ENCODE measurements at regions not wholly inside any gene's neighbourhood (a gene's known extent, or its start where the extent isn't known, plus 50 kb on each side); places are given as distances from the start of the nearest gene placed in this dataset.

GRCh38 chr2:129375632-129376425 lies 603.6 kb upstream of the RAB6C start:
- Histone ChIP-seq H3K27ac (no peak overlapping the region), H3K9me3 (no peaks in the 10 kb centered on the region), H3K4me1 (ENCODE audit: insufficient read depth) (no peaks in the 10 kb centered on the region), H3K4me3 (no peak overlapping the region), H3K27me3 (no peaks in the 10 kb centered on the region), H3K36me3 (no peaks in the 10 kb centered on the region)
- no peak for DNase-seq
- WGBS, 3 donors: 61 to 75% (median 69%) methylated on average over 13 of the region's 13 CpGs
- intact Hi-C loops (cut with DNase I): no loop called here
- TF ChIP-seq EP300 (IDR thresholded peaks at IDR 0.05) (no peak), POLR2A (IDR thresholded peaks at IDR 0.05) (no peak), CTCF (IDR thresholded peaks at IDR 0.05) (no peak)

- intact Hi-C loops (cut with DNase I): no loop called here
- Histone ChIP-seq H3K27me3 (no peaks in the 10 kb centered on the region), H3K9me3 (no peaks in the 10 kb centered on the region), H3K4me3 (no peak overlapping the region), H3K4me1 (ENCODE audit: insufficient read depth) (no peaks in the 10 kb centered on the region), H3K36me3 (no peaks in the 10 kb centered on the region), H3K27ac (no peak overlapping the region)
- no peak for DNase-seq
- WGBS, 3 donors: 69 to 77% (median 76%) methylated on average over 16 of the region's 16 CpGs
- TF ChIP-seq CTCF (IDR thresholded peaks at IDR 0.05) (no peak), EP300 (IDR thresholded peaks at IDR 0.05) (no peak), POLR2A (IDR thresholded peaks at IDR 0.05) (no peak)
These were observed 602.9 kb upstream of the RAB6C start for GRCh38 chr2:129376426-129377077.

GRCh38 chr2:129377078-129377469 lies 602.4 kb upstream of the RAB6C start:
- Histone ChIP-seq H3K27ac (no peak overlapping the region), H3K27me3 (no peaks in the 10 kb centered on the region), H3K36me3 (no peaks in the 10 kb centered on the region), H3K4me3 (no peak overlapping the region), H3K4me1 (ENCODE audit: insufficient read depth) (no peaks in the 10 kb centered on the region), H3K9me3 (no peaks in the 10 kb centered on the region)
- TF ChIP-seq CTCF (IDR thresholded peaks at IDR 0.05): no peak
- no peak for TF ChIP-seq POLR2A (IDR thresholded peaks at IDR 0.05)
- no peak for TF ChIP-seq EP300 (IDR thresholded peaks at IDR 0.05)
- intact Hi-C loops (cut with DNase I): no loop called here
- WGBS, 3 donors: 69 to 83% (median 74%) methylated on average over 4 of the region's 4 CpGs
- DNase-seq: no peak

GRCh38 chr2:129378186-129378585 lies 601.3 kb upstream of the RAB6C start:
- H3K4me3 ChIP-seq: no peak overlapping the region
- no peak overlapping the region for H3K27ac ChIP-seq
- H3K27me3 ChIP-seq: no peaks in the 10 kb centered on the region
- WGBS, 3 donors: 83 to 87% (median 85%) methylated on average over 10 of the region's 10 CpGs
- intact Hi-C loops (cut with DNase I): no loop called here
- H3K36me3 ChIP-seq: no peaks in the 10 kb centered on the region
- H3K4me1 ChIP-seq (ENCODE audit: insufficient read depth): no peaks in the 10 kb centered on the region
- no peaks in the 10 kb centered on the region for H3K9me3 ChIP-seq
- TF ChIP-seq CTCF (IDR thresholded peaks at IDR 0.05): no peak
- TF ChIP-seq POLR2A (IDR thresholded peaks at IDR 0.05): no peak
- no peak for TF ChIP-seq EP300 (IDR thresholded peaks at IDR 0.05)
- no peak for DNase-seq

Measured in ovary (tissue), 7 donors.